ENCODE measurements at regions not wholly inside any gene's neighbourhood (a gene's known extent, or its start where the extent isn't known, plus 50 kb on each side); places are given as distances from the start of the nearest gene placed in this dataset.

DNA sequence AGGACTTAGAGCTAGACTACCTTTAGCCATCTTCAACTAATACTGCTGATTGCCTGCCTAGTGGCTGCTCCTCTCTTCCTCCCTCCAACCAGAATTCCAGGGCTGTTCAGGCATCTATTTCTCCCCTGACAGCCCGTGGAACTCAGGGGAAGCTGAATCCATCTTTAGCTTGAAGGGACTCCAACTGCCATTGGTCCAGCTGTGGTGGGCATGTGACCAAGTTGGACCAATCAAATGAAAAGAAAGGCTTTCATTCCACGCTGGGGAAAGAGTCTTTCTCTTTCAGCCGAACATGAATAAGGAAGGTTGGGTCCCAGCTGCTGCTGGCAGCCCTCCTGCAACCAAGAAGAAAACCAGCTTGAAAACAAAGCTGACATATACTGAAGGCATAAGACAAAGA lies 168.5 kb upstream of the OBI1 start:
- TF ChIP-seq, protein P1, sequence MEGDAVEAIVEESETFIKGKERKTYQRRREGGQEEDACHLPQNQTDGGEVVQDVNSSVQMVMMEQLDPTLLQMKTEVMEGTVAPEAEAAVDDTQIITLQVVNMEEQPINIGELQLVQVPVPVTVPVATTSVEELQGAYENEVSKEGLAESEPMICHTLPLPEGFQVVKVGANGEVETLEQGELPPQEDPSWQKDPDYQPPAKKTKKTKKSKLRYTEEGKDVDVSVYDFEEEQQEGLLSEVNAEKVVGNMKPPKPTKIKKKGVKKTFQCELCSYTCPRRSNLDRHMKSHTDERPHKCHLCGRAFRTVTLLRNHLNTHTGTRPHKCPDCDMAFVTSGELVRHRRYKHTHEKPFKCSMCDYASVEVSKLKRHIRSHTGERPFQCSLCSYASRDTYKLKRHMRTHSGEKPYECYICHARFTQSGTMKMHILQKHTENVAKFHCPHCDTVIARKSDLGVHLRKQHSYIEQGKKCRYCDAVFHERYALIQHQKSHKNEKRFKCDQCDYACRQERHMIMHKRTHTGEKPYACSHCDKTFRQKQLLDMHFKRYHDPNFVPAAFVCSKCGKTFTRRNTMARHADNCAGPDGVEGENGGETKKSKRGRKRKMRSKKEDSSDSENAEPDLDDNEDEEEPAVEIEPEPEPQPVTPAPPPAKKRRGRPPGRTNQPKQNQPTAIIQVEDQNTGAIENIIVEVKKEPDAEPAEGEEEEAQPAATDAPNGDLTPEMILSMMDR (conservative IDR thresholded peaks at IDR 0.05 in 1 of 2, IDR thresholded peaks at IDR 0.05 in 1 of 2; ENCODE audit: extremely low read depth in 1 of 2, insufficient read depth in 1 of 2, low read depth in 1 of 2, low read length in 2 of 2), result no peak
- no peak for TF ChIP-seq EZH2 (IDR thresholded peaks at IDR 0.05; ENCODE audit: borderline replicate concordance, low read length)

All from mammary epithelial cell (primary cell).